Small intestine (tissue), 7 donors: ENCODE measurements at regions not wholly inside any gene's neighbourhood (a gene's known extent, or its start where the extent isn't known, plus 50 kb on each side); places are given as distances from the start of the nearest gene placed in this dataset.

ENCODE experiments used
- DNase-seq, 2 donors: peaks; one replicate each; pipeline versions ENCODE4 v3.0.0 to v3.0.0-alpha.2; 2013
- FAIRE-seq: peaks from 2 replicates; lab custom pipeline; 2012; peaks lifted over from hg19 to GRCh38; lab: Jason Lieb, UNC
- H3K27ac ChIP-seq, 3 donors: one replicate each; pipeline ENCODE4 v1.5.1; 2013; ENCODE audit warnings: low read length in 2 of 3, mild to moderate bottlenecking in 2 of 3, control low read depth in 1 of 3, inconsistent platforms in 1 of 3, low read depth in 1 of 3, moderate library complexity in 1 of 3
- H3K27me3 ChIP-seq, 3 donors: one replicate each; pipeline ENCODE4 v1.6.1; 2013; ENCODE audit warnings: low read length in 3 of 3, inconsistent platforms in 1 of 3; ENCODE audit not compliant: control insufficient read depth in 3 of 3, insufficient read depth in 3 of 3
- H3K36me3 ChIP-seq, 3 donors: one replicate each; pipeline ENCODE4 v1.6.1; 2013; ENCODE audit warnings: low read length in 3 of 3, inconsistent platforms in 1 of 3, low read depth in 1 of 3, mild to moderate bottlenecking in 1 of 3, moderate library complexity in 1 of 3; ENCODE audit not compliant: control insufficient read depth in 3 of 3, insufficient read depth in 2 of 3
- H3K4me1 ChIP-seq, 3 donors: one replicate each; pipeline ENCODE4 v1.6.1; 2013; ENCODE audit warnings: low read length in 2 of 3, inconsistent platforms in 1 of 3, low read depth in 1 of 3, mild to moderate bottlenecking in 1 of 3, moderate library complexity in 1 of 3; ENCODE audit not compliant: control insufficient read depth in 3 of 3, insufficient read depth in 2 of 3
- H3K4me3 ChIP-seq, 3 donors: one replicate each; pipeline ENCODE4 v1.5.1; 2013; ENCODE audit warnings: low read length in 3 of 3, control low read depth in 1 of 3, inconsistent platforms in 1 of 3, low read depth in 1 of 3, mild to moderate bottlenecking in 1 of 3, moderate library complexity in 1 of 3
- H3K9me3 ChIP-seq, 2 donors: one replicate each; pipeline ENCODE4 v1.6.1; 2013; ENCODE audit warnings: low read depth in 1 of 2, low read length in 1 of 2; ENCODE audit not compliant: control insufficient read depth in 2 of 2, insufficient read depth in 1 of 2
- WGBS, 3 donors: extraction: QIAGEN DNeasy Blood & Tissue Kit; methylation state at CpG; one replicate each; pipeline ENCODE4 v1.1.7; 2013; 5-methylcytosine and 5-hydroxymethylcytosine counted together
- donor health status: healthy with polysubstance abuse.
- donor health status: control.
- donor health status: control.
- donor health status: Bipolar disorder and iron deficiency.
- donor health status: healthy.

DNA sequence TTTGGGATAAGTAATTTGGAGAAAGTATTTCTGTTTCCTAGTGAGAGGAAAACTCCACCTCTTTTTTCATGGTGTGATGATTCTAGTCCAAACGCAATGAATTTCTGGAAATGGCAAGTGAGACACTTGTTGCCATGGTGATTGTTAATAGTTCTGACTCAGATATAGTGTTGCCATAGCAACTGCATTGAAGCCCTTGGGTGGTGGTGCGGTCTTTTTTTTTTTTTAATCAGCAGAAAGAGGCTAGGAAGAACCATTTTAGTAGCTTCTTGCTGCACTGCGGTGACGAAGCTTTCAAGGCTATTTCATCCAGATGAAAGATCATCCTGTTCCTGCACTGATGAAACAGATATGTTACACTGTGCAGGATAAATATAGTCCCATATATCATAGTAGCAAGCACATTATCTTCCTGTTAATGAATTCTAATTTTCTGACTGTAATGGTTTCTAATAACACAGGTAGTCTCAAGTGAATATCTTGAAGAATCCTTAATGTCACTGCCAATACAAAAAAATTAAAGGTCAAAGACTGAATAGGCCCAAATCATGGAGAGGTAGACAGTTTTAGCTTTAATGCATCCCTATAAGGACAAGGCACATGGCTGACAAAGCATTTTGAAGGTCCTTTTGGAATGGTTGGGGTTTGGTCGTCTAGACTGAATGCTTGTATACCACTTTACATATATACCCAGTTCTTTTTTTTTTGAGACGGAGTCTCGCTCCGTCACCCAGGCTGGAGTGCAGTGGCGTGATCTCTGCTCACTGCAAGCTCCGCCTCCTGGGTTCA lies 125.1 kb upstream of the ZBTB20 start:
- 75 to 85% (median 83%) methylated on average over 10 of the region's 10 CpGs for WGBS, 3 donors
- DNase-seq = no peak
- no peak overlapping the region for H3K4me3 ChIP-seq

DNA sequence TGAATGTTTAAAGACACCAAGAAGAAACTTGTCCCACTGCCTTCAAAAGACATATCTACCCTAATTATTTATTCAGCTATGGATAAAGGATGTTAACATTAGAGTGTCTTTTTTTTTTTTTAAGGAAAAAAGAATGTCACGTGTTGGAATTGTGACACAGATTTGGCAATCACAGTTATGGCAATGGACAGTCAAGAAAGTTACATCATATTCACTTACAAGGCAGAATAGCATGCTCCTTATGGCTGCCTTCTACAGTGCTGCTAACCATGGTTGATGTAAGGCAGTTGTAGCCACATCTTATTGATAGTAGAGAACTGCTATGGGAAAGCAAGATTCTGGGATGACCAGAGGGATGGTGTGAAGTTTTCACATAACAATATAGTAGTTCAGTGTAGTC lies 128.8 kb upstream of the ZBTB20 start:
- Histone ChIP-seq H3K9me3 (no peaks in the 10 kb centered on the region), H3K27me3 (no peaks in the 10 kb centered on the region), H3K4me3 (no peak overlapping the region), H3K27ac (no peak overlapping the region), H3K36me3 (no peaks in the 10 kb centered on the region), H3K4me1 (no peaks in the 10 kb centered on the region)
- FAIRE-seq = no peak
- DNase-seq = no peak
- WGBS, 3 donors = 57 to 76% (median 69%) methylated on average over 1 of the region's 1 CpG

More for the DNA sequence above, 125.1 kb upstream of the ZBTB20 start:
- Histone ChIP-seq H3K27me3 (no peaks in the 10 kb centered on the region), H3K27ac (no peak overlapping the region), H3K4me1 (no peaks in the 10 kb centered on the region), H3K9me3 (no peaks in the 10 kb centered on the region), H3K36me3 (no peaks in the 10 kb centered on the region)
- no peak for FAIRE-seq

- Histone ChIP-seq H3K27ac (no peak overlapping the region), H3K36me3 (no peaks in the 10 kb centered on the region), H3K27me3 (no peaks in the 10 kb centered on the region), H3K4me1 (no peaks in the 10 kb centered on the region), H3K4me3 (no peak overlapping the region), H3K9me3 (no peaks in the 10 kb centered on the region)
- FAIRE-seq (no peak), DNase-seq (no peak)
- WGBS, 3 donors = 83 to 96% (median 90%) methylated on average over 1 of the region's 1 CpG
These were observed 132.9 kb upstream of the ZBTB20 start for GRCh38 chr3:115279939-115280338.

DNA sequence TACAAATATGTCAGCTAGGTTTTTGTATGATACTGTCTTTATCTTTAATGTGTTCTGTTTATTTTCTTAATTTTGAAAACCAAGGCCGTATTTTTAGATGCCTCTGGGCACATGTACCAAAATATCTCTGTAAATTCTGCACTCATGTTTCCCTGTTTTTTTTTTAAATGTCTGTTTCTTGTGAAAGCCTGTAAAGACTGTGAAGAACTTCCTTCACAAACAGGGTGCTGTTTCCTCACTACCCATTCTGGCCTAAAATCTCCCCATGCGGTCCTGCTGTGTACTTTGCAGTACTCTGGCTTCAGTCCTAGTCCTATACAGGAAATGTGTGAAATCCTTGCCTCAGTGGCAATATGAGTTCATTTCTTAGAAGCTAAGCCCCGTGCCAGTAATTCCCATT lies 133.4 kb upstream of the ZBTB20 start:
- H3K4me3 ChIP-seq = no peak overlapping the region
- 67 to 79% (median 69%) methylated on average over 3 of the region's 3 CpGs for WGBS, 3 donors
- no peak overlapping the region for H3K27ac ChIP-seq
- H3K36me3 ChIP-seq = no peaks in the 10 kb centered on the region
- no peak for DNase-seq
- H3K4me1 ChIP-seq = no peaks in the 10 kb centered on the region
- FAIRE-seq = no peak
- no peaks in the 10 kb centered on the region for H3K27me3 ChIP-seq
- no peaks in the 10 kb centered on the region for H3K9me3 ChIP-seq

DNA sequence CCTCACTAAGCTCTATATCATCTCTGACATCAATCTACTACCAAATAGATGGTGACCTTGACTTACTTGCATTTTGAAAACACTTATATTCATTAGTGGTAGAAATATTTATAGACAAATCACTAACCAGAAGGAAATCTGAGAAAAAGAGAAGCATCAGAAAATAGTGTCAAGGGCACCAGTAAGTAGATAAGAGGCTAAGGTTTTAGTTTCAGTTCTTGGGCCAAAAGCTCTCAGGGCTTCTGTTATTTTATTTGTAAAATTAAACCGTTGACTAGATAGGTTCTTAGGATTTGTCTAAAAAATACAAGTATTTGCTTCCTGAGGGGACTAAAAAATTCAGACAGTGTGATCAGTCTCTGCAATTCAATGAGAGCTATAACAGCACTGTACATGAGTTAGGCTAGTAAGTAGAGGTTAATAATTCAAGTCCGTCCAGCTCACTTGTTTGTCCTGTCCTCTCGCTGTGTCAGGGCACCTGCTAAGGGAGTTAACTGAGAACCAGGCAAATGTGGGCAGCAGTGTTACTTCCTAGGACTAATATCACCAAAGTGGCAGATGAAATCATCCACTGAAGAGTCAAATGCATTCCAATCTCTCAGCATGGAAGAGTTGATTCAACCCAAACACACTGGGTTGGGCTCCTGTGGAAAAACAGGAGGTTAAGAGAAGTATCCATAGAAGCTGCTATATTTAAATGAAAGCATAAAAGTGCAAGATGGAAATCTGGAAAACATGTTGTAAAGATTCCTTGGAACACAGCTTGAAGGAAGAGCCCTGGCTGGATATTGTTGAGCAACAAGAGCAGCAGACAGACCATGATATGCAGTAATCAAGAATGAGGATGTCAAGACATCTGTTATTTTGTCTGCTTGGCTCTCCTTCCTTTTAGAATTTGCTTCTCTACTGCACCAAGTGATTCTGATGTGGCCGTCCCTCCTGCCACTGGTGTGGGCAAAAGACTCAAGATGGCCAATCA lies 134.9 kb upstream of the ZBTB20 start:
- no peak for DNase-seq
- H3K36me3 ChIP-seq = no peaks in the 10 kb centered on the region
- no peaks in the 10 kb centered on the region for H3K27me3 ChIP-seq
- no peaks in the 10 kb centered on the region for H3K4me1 ChIP-seq
- H3K9me3 ChIP-seq = no peaks in the 10 kb centered on the region
- WGBS, 3 donors = 65 to 78% (median 76%) methylated on average over 4 of the region's 4 CpGs
- no peak overlapping the region for H3K4me3 ChIP-seq
- H3K27ac ChIP-seq = no peak overlapping the region
- no peak for FAIRE-seq

DNA sequence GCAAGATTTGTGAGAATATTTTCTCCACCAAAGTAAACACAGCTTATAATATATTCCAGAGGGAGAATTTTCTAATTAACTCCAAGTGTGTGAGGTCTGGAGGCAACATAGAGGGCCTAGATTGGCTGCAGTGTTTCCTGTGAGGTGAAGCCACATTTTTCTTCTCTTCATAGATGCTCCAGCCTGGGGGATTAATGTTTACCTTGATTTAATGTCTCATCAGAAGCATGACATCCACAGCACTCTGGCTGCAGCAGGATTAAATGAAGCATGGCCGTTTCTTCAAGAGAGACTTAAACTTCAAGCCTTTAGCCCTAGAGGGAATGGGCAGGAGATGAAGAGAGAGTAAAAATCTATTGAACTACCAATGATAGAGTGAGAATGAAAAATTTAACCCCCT lies 137.9 kb upstream of the ZBTB20 start:
- no peaks in the 10 kb centered on the region for H3K4me1 ChIP-seq
- no peaks in the 10 kb centered on the region for H3K27me3 ChIP-seq
- WGBS, 3 donors = 54 to 69% (median 55%) methylated on average over 1 of the region's 1 CpG
- no peaks in the 10 kb centered on the region for H3K9me3 ChIP-seq
- DNase-seq = no peak
- H3K36me3 ChIP-seq = no peaks in the 10 kb centered on the region
- no peak overlapping the region for H3K27ac ChIP-seq
- no peak overlapping the region for H3K4me3 ChIP-seq
- FAIRE-seq = no peak

DNA sequence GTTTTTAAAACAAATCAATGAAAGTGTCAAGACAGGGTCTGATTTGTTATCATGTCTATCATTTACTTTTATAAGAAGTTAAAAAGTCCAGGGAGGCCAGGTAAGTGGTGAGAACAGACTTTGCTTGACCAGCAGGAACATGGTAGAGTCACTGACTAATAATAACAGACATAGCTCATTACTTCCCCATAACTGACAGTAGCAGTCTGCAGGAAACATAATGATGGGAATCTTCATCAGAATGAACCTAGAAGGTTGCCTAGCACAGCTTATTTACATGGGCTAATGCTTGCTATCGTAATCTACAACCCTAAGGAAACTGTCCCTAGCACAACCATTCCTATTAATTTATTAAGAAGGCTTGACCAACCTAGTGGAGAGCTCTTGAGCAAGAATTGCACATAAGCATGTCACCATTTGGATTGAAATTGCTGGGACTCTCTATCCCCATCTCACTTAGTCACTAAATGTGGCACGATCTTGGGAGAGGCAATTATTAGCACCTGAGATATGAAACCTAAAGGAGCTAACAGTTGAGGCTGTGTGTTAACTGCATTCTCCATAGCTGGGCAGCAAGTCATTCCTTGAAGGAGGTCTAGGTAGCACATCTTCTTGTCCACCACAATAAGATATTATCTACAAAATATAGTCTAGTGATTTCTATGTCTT lies 139.6 kb upstream of the ZBTB20 start:
- FAIRE-seq (no peak), DNase-seq (no peak)
- H3K36me3 ChIP-seq = no peaks in the 10 kb centered on the region
- no peak overlapping the region for H3K4me3 ChIP-seq
- H3K9me3 ChIP-seq = no peaks in the 10 kb centered on the region
- H3K27ac ChIP-seq = no peak overlapping the region
- H3K27me3 ChIP-seq = no peaks in the 10 kb centered on the region
- 82 to 84% (median 84%) methylated on average over 2 of the region's 2 CpGs for WGBS, 3 donors
- no peaks in the 10 kb centered on the region for H3K4me1 ChIP-seq

DNA sequence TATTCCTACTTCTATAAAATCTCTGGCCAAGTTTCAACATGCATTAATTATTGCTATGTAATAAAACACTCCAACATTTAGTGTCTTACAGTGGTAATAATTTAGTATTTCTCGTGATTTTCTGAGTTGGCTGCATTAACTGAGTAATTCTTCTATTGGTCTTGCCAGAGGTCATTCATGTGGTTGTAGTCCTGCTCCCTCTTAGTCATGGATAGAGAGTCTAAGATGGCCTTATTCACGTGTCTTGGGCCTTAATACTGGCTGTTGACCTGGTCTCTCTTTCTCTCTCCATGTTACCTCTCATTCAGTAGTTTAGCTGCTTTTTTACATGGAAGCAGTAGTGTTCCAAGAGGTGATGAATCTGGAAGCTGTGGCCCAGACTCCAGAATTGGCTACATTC lies 140.1 kb upstream of the ZBTB20 start:
- FAIRE-seq = no peak
- WGBS, 3 donors = 41 to 56% (median 43%) methylated on average over 2 of the region's 2 CpGs
- Histone ChIP-seq H3K27me3 (no peaks in the 10 kb centered on the region), H3K36me3 (no peaks in the 10 kb centered on the region), H3K4me3 (no peak overlapping the region), H3K9me3 (no peaks in the 10 kb centered on the region), H3K27ac (no peak overlapping the region), H3K4me1 (no peaks in the 10 kb centered on the region)
- no peak for DNase-seq
